ENCODE measurements at regions not wholly inside any gene's neighbourhood (a gene's known extent, or its start where the extent isn't known, plus 50 kb on each side); places are given as distances from the start of the nearest gene placed in this dataset.

GRCh38 chr5:3475674-3476073, 120.0 kb upstream of the IRX1 start:
- no peak for TF ChIP-seq CTCF (IDR thresholded peaks at IDR 0.05)
- no peak for TF ChIP-seq POLR2AphosphoS5 (IDR thresholded peaks at IDR 0.05)
- no peak for TF ChIP-seq POLR2A (IDR thresholded peaks at IDR 0.05)
- no peak for TF ChIP-seq EP300 (IDR thresholded peaks at IDR 0.05; ENCODE audit: low read depth)

Measured in transverse colon (tissue), 4 donors.